HCT116 (cell line): ENCODE measurements at regions not wholly inside any gene's neighbourhood (a gene's known extent, or its start where the extent isn't known, plus 50 kb on each side); places are given as distances from the start of the nearest gene placed in this dataset.

Experiments
- ATAC-seq: fragments of 200-7000 bp; cut with Tn5 transposase; 2 replicates; pipeline ENCODE4 v1.9.1; 2020; ENCODE audit warnings: mild to moderate bottlenecking, moderate library complexity
- BruUV-seq: library from RNA; stranded (reverse); fragments of 400-500 nt; replicated peaks from 2 replicates; lab custom pipeline; 2021; lab: Mats Ljungman, UMichigan
- CTCF ChIA-PET: fragments of 300-600 bp; sonication (Branson Sonifier 250); formaldehyde crosslinking; loops from one replicate; lab custom pipeline; 2021; ENCODE audit warnings: antibody characterized with exemption; lab: Charles Lee
- POLR2A ChIA-PET: fragments of 300-600, 350-600 bp; sonication (Branson Sonifier 250); formaldehyde crosslinking; loops from one replicate; lab custom pipeline; 2021; ENCODE audit warnings: antibody characterized with exemption; lab: Charles Lee
- RAD21 ChIA-PET, 2 experiments: fragments of 300-600 bp; sonication (Branson Sonifier 250); formaldehyde crosslinking; loops; one replicate each; lab custom pipeline; 2023; ENCODE audit warnings: low total read pairs in 2 of 2; ENCODE audit not compliant: uncharacterized antibody in 2 of 2, unreplicated experiment in 2 of 2, low non-redundant PET in 1 of 2; lab: Charles Lee
- DNase-seq: peaks from one replicate; pipeline ENCODE4 v3.0.0-alpha.2; 2010; ENCODE audit warnings: low read depth, low spot score
- H2AFZ ChIP-seq: fragments of 200-600 bp; shearing (Covaris generic), sonication (generic); 2 replicates; pipeline ENCODE4 v1.6.1; 2017; ENCODE audit warnings: low read depth, mixed run types, mixed read lengths, antibody characterized with exemption, low read length; ENCODE audit not compliant: poor library complexity, severe bottlenecking
- H3K27ac ChIP-seq: 2 replicates; pipeline ENCODE4 v1.5.1; 2012; ENCODE audit warnings: low read depth, low read length
- H3K27me3 ChIP-seq: fragments of 200-600 bp; sonication (generic); 2 replicates; pipeline ENCODE4 v1.6.1; 2016; ENCODE audit warnings: mixed run types, low read length, mixed read lengths; ENCODE audit not compliant: insufficient read depth
- H3K36me3 ChIP-seq, 2 experiments: fragments of 200-500 bp in 1 of 2; fragments of 200-600 bp in 1 of 2; sonication (Bioruptor generic) in 1 of 2; sonication (generic) in 1 of 2; 2 replicates each; pipeline versions ENCODE4 v1.5.1 to v1.6.1; 2014 to 2016; ENCODE audit warnings: low read length in 2 of 2, inconsistent platforms in 1 of 2, mixed read lengths in 1 of 2, mixed run types in 1 of 2; ENCODE audit not compliant: insufficient read depth in 2 of 2, control insufficient read depth in 1 of 2
- H3K4me1 ChIP-seq, 2 experiments: fragments of 200-600 bp in 1 of 2; sonication (generic) in 1 of 2; 2 replicates each; pipeline versions ENCODE4 v1.5.1 to v1.6.1; 2012 to 2017; ENCODE audit warnings: low read length in 2 of 2, inconsistent platforms in 1 of 2, mild to moderate bottlenecking in 1 of 2, mixed read lengths in 1 of 2, mixed run types in 1 of 2, moderate library complexity in 1 of 2; ENCODE audit not compliant: insufficient read depth in 2 of 2, control insufficient read depth in 1 of 2
- H3K4me2 ChIP-seq: fragments of 200-600 bp; sonication (generic); 2 replicates; pipeline ENCODE4 v1.6.1; 2017; ENCODE audit warnings: mixed run types, low read length, mixed read lengths
- H3K4me3 ChIP-seq, 2 experiments: fragments of 200-600 bp in 1 of 2; sonication (generic) in 1 of 2; replicated peaks in 1 of 2; 2 replicates each; pipeline ENCODE4 v1.5.1; 2011 to 2016; ENCODE audit warnings: low read length in 2 of 2, control low read depth in 1 of 2, low read depth in 1 of 2, mild to moderate bottlenecking in 1 of 2, mixed read lengths in 1 of 2, mixed run types in 1 of 2
- H3K79me2 ChIP-seq: fragments of 200-600 bp; sonication (generic); 2 replicates; pipeline ENCODE4 v1.6.1; 2017; ENCODE audit warnings: mild to moderate bottlenecking, mixed run types, low read length, moderate library complexity, mixed read lengths; ENCODE audit not compliant: insufficient read depth
- H3K9ac ChIP-seq: fragments of 200-600 bp; sonication (generic); 2 replicates; pipeline ENCODE4 v1.6.1; 2016; ENCODE audit warnings: low read length, mixed read lengths
- H3K9me2 ChIP-seq: fragments of 200-600 bp; sonication (generic), shearing (Covaris generic); 2 replicates; pipeline ENCODE4 v1.6.1; 2017; ENCODE audit warnings: mixed run types, mild to moderate bottlenecking, moderate library complexity; ENCODE audit not compliant: insufficient read depth
- H3K9me3 ChIP-seq, 2 experiments: fragments of 200-500 bp in 1 of 2; fragments of 200-600 bp in 1 of 2; sonication (Bioruptor generic) in 1 of 2; sonication (generic) in 1 of 2; 2 replicates each; pipeline ENCODE4 v1.6.1; 2014 to 2017; ENCODE audit warnings: low read length in 2 of 2, mixed read lengths in 2 of 2, inconsistent platforms in 1 of 2, low read depth in 1 of 2, mild to moderate bottlenecking in 1 of 2, mixed run types in 1 of 2, moderate library complexity in 1 of 2; ENCODE audit not compliant: control insufficient read depth in 1 of 2, insufficient read depth in 1 of 2
- H4K20me1 ChIP-seq: fragments of 200-600 bp; sonication (generic), shearing (Covaris generic); 2 replicates; pipeline ENCODE4 v1.6.1; 2017; ENCODE audit warnings: mixed run types, mild to moderate bottlenecking, moderate library complexity; ENCODE audit not compliant: insufficient read depth
- CBX3 ChIP-seq: IDR thresholded peaks from 2 replicates; pipeline ENCODE4 v1.6.1; 2012; ENCODE audit warnings: low read depth
- EGR1 ChIP-seq: IDR thresholded peaks from 2 replicates; pipeline ENCODE4 v1.6.1; 2012; ENCODE audit warnings: low read depth
- ELF1 ChIP-seq: IDR thresholded peaks from 2 replicates; pipeline ENCODE4 v1.6.1; 2012; ENCODE audit warnings: low read depth, borderline replicate concordance
- FOSL1 ChIP-seq: IDR thresholded peaks from 2 replicates; pipeline ENCODE4 v1.6.1; 2012; ENCODE audit warnings: low read depth
- JUND ChIP-seq: IDR thresholded peaks from 2 replicates; pipeline ENCODE4 v1.6.1; 2012
- POLR2AphosphoS5 ChIP-seq: IDR thresholded peaks from 2 replicates; pipeline ENCODE4 v1.6.1; 2011; ENCODE audit warnings: mild to moderate bottlenecking, low read depth, low read length, moderate library complexity
- SIN3A ChIP-seq: IDR thresholded peaks from 2 replicates; pipeline ENCODE4 v1.6.1; 2012; ENCODE audit warnings: low read depth
- SRF ChIP-seq: IDR thresholded peaks from 2 replicates; pipeline ENCODE4 v1.6.1; 2012; ENCODE audit warnings: low read depth
- intact Hi-C: fragments of 100-400 bp; cut with micrococcal nuclease; formaldehyde crosslinking; loops from 2 replicates; pipeline ENCODE4 v1.10.0; 2022
- TF ChIP-seq, protein P1 (sequence below), 3 experiments: fragments of 200-600 bp in 1 of 3; sonication (generic) in 1 of 3; IDR thresholded peaks in 2 of 3; conservative IDR thresholded peaks in 1 of 3; 2 replicates each; pipeline ENCODE4 v1.5.1; 2012 to 2017; ENCODE audit warnings: low read depth in 2 of 3, low read length in 2 of 3, antibody characterized with exemption in 1 of 3, borderline replicate concordance in 1 of 3, control low read depth in 1 of 3, mild to moderate bottlenecking in 1 of 3, mixed read lengths in 1 of 3, mixed run types in 1 of 3, moderate library complexity in 1 of 3; ENCODE audit not compliant: insufficient read depth in 1 of 3
- TF ChIP-seq, protein P2 (sequence below): IDR thresholded peaks from 2 replicates; pipeline ENCODE4 v1.6.1; 2011; ENCODE audit warnings: mild to moderate bottlenecking, low read length, moderate library complexity; ENCODE audit not compliant: insufficient replicate concordance; ENCODE audit errors: extremely low read depth
- TF ChIP-seq, protein P3 (sequence below): IDR thresholded peaks from 2 replicates; pipeline ENCODE4 v1.6.1; 2012; ENCODE audit warnings: low read depth

DNA sequence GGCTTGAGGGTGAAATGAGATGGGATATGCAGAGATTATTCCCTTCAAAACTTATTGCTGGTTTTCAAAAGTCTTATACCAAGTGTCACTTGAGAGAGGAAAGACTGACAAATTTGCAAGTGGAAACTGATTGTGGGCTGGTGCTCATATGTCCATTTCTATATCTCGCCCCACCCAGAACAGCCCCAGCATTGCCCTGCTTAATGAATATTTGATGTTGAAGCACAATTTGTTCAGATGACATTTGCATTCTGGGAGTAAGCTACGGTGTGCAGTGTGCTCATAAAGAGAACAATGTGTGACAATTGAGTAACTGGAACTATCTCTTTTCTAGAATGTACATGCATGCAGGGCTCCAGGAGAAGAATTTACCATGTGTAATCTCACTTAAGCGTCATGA is 223.5 kb upstream of the TRPC5 start:
- no peak for ATAC-seq
- no peaks in the 10 kb centered on the region for H3K36me3 ChIP-seq
- H4K20me1 ChIP-seq, result no peaks in the 10 kb centered on the region
- ChIA-PET RAD21 (no interaction called here), POLR2A (no interaction called here)
- no peak overlapping the region for H3K9ac ChIP-seq
- no peak overlapping the region for H3K27ac ChIP-seq
- H2AFZ ChIP-seq, result no peak overlapping the region
- H3K4me3 ChIP-seq, result no peak overlapping the region
- intact Hi-C loops, result no loop called here
- no peak for DNase-seq
- no peaks in the 10 kb centered on the region for H3K27me3 ChIP-seq
- no peaks in the 10 kb centered on the region for H3K9me3 ChIP-seq
- no peaks in the 10 kb centered on the region for H3K4me1 ChIP-seq
- H3K79me2 ChIP-seq, result no peaks in the 10 kb centered on the region
- TF ChIP-seq, protein P1, sequence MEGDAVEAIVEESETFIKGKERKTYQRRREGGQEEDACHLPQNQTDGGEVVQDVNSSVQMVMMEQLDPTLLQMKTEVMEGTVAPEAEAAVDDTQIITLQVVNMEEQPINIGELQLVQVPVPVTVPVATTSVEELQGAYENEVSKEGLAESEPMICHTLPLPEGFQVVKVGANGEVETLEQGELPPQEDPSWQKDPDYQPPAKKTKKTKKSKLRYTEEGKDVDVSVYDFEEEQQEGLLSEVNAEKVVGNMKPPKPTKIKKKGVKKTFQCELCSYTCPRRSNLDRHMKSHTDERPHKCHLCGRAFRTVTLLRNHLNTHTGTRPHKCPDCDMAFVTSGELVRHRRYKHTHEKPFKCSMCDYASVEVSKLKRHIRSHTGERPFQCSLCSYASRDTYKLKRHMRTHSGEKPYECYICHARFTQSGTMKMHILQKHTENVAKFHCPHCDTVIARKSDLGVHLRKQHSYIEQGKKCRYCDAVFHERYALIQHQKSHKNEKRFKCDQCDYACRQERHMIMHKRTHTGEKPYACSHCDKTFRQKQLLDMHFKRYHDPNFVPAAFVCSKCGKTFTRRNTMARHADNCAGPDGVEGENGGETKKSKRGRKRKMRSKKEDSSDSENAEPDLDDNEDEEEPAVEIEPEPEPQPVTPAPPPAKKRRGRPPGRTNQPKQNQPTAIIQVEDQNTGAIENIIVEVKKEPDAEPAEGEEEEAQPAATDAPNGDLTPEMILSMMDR (IDR thresholded peaks at IDR 0.05 in 2 of 3, conservative IDR thresholded peaks at IDR 0.05 in 1 of 3; ENCODE audit: borderline replicate concordance in 1 of 3, insufficient read depth in 1 of 3, low read depth in 2 of 3, low read length in 2 of 3), result no peak
- no peak for TF ChIP-seq JUND
- TF ChIP-seq, protein P2, sequence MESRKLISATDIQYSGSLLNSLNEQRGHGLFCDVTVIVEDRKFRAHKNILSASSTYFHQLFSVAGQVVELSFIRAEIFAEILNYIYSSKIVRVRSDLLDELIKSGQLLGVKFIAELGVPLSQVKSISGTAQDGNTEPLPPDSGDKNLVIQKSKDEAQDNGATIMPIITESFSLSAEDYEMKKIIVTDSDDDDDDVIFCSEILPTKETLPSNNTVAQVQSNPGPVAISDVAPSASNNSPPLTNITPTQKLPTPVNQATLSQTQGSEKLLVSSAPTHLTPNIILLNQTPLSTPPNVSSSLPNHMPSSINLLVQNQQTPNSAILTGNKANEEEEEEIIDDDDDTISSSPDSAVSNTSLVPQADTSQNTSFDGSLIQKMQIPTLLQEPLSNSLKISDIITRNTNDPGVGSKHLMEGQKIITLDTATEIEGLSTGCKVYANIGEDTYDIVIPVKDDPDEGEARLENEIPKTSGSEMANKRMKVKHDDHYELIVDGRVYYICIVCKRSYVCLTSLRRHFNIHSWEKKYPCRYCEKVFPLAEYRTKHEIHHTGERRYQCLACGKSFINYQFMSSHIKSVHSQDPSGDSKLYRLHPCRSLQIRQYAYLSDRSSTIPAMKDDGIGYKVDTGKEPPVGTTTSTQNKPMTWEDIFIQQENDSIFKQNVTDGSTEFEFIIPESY, result no peak
- no peak for TF ChIP-seq SIN3A
- TF ChIP-seq EGR1, result no peak
- TF ChIP-seq CBX3, result no peak
- TF ChIP-seq, protein P3, sequence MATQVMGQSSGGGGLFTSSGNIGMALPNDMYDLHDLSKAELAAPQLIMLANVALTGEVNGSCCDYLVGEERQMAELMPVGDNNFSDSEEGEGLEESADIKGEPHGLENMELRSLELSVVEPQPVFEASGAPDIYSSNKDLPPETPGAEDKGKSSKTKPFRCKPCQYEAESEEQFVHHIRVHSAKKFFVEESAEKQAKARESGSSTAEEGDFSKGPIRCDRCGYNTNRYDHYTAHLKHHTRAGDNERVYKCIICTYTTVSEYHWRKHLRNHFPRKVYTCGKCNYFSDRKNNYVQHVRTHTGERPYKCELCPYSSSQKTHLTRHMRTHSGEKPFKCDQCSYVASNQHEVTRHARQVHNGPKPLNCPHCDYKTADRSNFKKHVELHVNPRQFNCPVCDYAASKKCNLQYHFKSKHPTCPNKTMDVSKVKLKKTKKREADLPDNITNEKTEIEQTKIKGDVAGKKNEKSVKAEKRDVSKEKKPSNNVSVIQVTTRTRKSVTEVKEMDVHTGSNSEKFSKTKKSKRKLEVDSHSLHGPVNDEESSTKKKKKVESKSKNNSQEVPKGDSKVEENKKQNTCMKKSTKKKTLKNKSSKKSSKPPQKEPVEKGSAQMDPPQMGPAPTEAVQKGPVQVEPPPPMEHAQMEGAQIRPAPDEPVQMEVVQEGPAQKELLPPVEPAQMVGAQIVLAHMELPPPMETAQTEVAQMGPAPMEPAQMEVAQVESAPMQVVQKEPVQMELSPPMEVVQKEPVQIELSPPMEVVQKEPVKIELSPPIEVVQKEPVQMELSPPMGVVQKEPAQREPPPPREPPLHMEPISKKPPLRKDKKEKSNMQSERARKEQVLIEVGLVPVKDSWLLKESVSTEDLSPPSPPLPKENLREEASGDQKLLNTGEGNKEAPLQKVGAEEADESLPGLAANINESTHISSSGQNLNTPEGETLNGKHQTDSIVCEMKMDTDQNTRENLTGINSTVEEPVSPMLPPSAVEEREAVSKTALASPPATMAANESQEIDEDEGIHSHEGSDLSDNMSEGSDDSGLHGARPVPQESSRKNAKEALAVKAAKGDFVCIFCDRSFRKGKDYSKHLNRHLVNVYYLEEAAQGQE, result no peak
- no peak for TF ChIP-seq POLR2AphosphoS5
- TF ChIP-seq SRF, result no peak
- TF ChIP-seq FOSL1, result no peak
- no peak for TF ChIP-seq ELF1
- TF ChIP-seq, all 23 proteins: peak for 0
- BruUV-seq, result no TSS peak
- CTCF ChIA-PET, result no interaction called here
- H3K4me2 ChIP-seq, result no peak overlapping the region
- H3K9me2 ChIP-seq, result no peaks in the 10 kb centered on the region
